ENCODE measurements at regions not wholly inside any gene's neighbourhood (a gene's known extent, or its start where the extent isn't known, plus 50 kb on each side); places are given as distances from the start of the nearest gene placed in this dataset.

GRCh38 chr12:75825686-75826085 is 205.9 kb downstream of the PHLDA1 start:
- no peaks in the 10 kb centered on the region for H3K36me3 ChIP-seq (ENCODE audit: control insufficient read depth, insufficient read depth, low read length)
- no TSS peak for BruUV-seq (replicated peaks)
- ChIA-PET POLR2A (no interaction called here), CTCF (no interaction called here)
- Mint-ChIP-seq H3K4me1 (ENCODE audit: low read depth, unreplicated experiment) (no peaks in the 10 kb centered on the region), H3K4me3 (ENCODE audit: unreplicated experiment) (no peak overlapping the region), H3K27me3 (ENCODE audit: insufficient read depth, unreplicated experiment) (no peaks in the 10 kb centered on the region), H3K36me3 (ENCODE audit: insufficient read depth, unreplicated experiment) (no peaks in the 10 kb centered on the region), H3K9me3 (ENCODE audit: unreplicated experiment) (no peaks in the 10 kb centered on the region), H3K27ac (ENCODE audit: unreplicated experiment) (no peak overlapping the region)
- no peak for TF ChIP-seq CTCF (IDR thresholded peaks at IDR 0.05; ENCODE audit: insufficient read depth in 1 of 2, low read depth in 1 of 2, low read length in 1 of 2, severe bottlenecking in 1 of 2, unreplicated experiment in 1 of 2)
- no peaks in the 10 kb centered on the region for H3K27me3 ChIP-seq (replicated peaks; ENCODE audit: control insufficient read depth, insufficient read depth, low read length)
- H3K9me3 ChIP-seq: no peaks in the 10 kb centered on the region
- no peak for DNase-seq
- H3K4me3 ChIP-seq (ENCODE audit: low read depth, low read length): no peak overlapping the region
- H3K4me1 ChIP-seq: no peaks in the 10 kb centered on the region
- intact Hi-C loops (cut with micrococcal nuclease; ENCODE audit: unreplicated experiment): no loop called here

GRCh38 chr12:75823475-75823874 is 208.1 kb downstream of the PHLDA1 start:
- Mint-ChIP-seq H3K27me3 (ENCODE audit: insufficient read depth, unreplicated experiment) (no peaks in the 10 kb centered on the region), H3K4me1 (ENCODE audit: low read depth, unreplicated experiment) (peaks cover 6% of the 10 kb centered on the region), H3K9me3 (ENCODE audit: unreplicated experiment) (no peaks in the 10 kb centered on the region), H3K36me3 (ENCODE audit: insufficient read depth, unreplicated experiment) (no peaks in the 10 kb centered on the region), H3K4me3 (ENCODE audit: unreplicated experiment) (no peak overlapping the region), H3K27ac (ENCODE audit: unreplicated experiment) (no peak overlapping the region)
- no TSS peak for BruUV-seq (replicated peaks)
- POLR2A ChIA-PET: no interaction called here
- no peak for DNase-seq
- H3K9me3 ChIP-seq: no peaks in the 10 kb centered on the region
- no peaks in the 10 kb centered on the region for H3K36me3 ChIP-seq (ENCODE audit: control insufficient read depth, insufficient read depth, low read length)
- CTCF ChIA-PET: no interaction called here
- TF ChIP-seq CTCF (IDR thresholded peaks at IDR 0.05; ENCODE audit: insufficient read depth in 1 of 2, low read depth in 1 of 2, low read length in 1 of 2, severe bottlenecking in 1 of 2, unreplicated experiment in 1 of 2): no peak
- H3K27me3 ChIP-seq (replicated peaks; ENCODE audit: control insufficient read depth, insufficient read depth, low read length): no peaks in the 10 kb centered on the region
- H3K4me3 ChIP-seq (ENCODE audit: low read depth, low read length): no peak overlapping the region
- no peaks in the 10 kb centered on the region for H3K4me1 ChIP-seq
- intact Hi-C loops (cut with micrococcal nuclease; ENCODE audit: unreplicated experiment): no loop called here

GRCh38 chr12:75822416-75822815 is 209.2 kb downstream of the PHLDA1 start:
- TF ChIP-seq CTCF (IDR thresholded peaks at IDR 0.05; ENCODE audit: insufficient read depth in 1 of 2, low read depth in 1 of 2, low read length in 1 of 2, severe bottlenecking in 1 of 2, unreplicated experiment in 1 of 2): no peak
- no peaks in the 10 kb centered on the region for H3K27me3 ChIP-seq (replicated peaks; ENCODE audit: control insufficient read depth, insufficient read depth, low read length)
- Mint-ChIP-seq H3K9me3 (ENCODE audit: unreplicated experiment) (no peaks in the 10 kb centered on the region), H3K27me3 (ENCODE audit: insufficient read depth, unreplicated experiment) (no peaks in the 10 kb centered on the region), H3K27ac (ENCODE audit: unreplicated experiment) (peak overlapping the region; percentile 23), H3K4me1 (ENCODE audit: low read depth, unreplicated experiment) (peaks cover 6% of the 10 kb centered on the region), H3K4me3 (ENCODE audit: unreplicated experiment) (no peak overlapping the region), H3K36me3 (ENCODE audit: insufficient read depth, unreplicated experiment) (no peaks in the 10 kb centered on the region)
- DNase-seq: no peak
- H3K4me1 ChIP-seq: peaks cover 4% of the 10 kb centered on the region; the same call in 1 of the 2 replicates
- intact Hi-C loops (cut with micrococcal nuclease; ENCODE audit: unreplicated experiment): no loop called here
- no peaks in the 10 kb centered on the region for H3K9me3 ChIP-seq
- H3K36me3 ChIP-seq (ENCODE audit: control insufficient read depth, insufficient read depth, low read length): no peaks in the 10 kb centered on the region
- CTCF ChIA-PET: no interaction called here
- BruUV-seq (replicated peaks): no TSS peak
- POLR2A ChIA-PET: no interaction called here
- no peak overlapping the region for H3K4me3 ChIP-seq (ENCODE audit: low read depth, low read length)
